C4-2B (cell line): ENCODE measurements at regions not wholly inside any gene's neighbourhood (a gene's known extent, or its start where the extent isn't known, plus 50 kb on each side); places are given as distances from the start of the nearest gene placed in this dataset.

ENCODE experiments used
- ZFX ChIP-seq: fragments of 450-650 bp; IDR thresholded peaks from 2 replicates; pipeline ENCODE4 v1.6.1; 2017
- TF ChIP-seq, protein P1 (sequence below): fragments of 450-650 bp; conservative IDR thresholded peaks from 2 replicates; pipeline ENCODE4 v1.5.1; 2017; ENCODE audit warnings: mild to moderate bottlenecking

DNA sequence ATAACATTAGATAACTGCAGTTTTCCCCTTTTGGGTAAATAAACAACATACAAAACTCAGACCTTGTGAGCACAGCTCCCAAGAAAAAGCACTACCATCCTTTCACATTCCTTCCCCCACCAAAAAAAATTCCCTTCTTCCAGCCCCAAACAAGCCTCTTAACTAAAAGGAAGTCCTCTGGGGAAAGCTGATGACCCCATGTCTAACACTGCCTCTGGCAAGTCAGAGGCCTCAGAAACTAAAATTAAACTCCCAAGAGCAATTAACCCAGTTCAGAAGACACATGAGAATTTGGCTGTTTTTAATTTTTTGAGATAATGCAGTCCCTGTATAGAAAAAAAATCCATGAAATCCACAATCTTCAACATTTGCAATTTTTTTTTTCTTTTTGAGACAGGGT is 127.7 kb downstream of the SPTSSA start:
- TF ChIP-seq, protein P1, sequence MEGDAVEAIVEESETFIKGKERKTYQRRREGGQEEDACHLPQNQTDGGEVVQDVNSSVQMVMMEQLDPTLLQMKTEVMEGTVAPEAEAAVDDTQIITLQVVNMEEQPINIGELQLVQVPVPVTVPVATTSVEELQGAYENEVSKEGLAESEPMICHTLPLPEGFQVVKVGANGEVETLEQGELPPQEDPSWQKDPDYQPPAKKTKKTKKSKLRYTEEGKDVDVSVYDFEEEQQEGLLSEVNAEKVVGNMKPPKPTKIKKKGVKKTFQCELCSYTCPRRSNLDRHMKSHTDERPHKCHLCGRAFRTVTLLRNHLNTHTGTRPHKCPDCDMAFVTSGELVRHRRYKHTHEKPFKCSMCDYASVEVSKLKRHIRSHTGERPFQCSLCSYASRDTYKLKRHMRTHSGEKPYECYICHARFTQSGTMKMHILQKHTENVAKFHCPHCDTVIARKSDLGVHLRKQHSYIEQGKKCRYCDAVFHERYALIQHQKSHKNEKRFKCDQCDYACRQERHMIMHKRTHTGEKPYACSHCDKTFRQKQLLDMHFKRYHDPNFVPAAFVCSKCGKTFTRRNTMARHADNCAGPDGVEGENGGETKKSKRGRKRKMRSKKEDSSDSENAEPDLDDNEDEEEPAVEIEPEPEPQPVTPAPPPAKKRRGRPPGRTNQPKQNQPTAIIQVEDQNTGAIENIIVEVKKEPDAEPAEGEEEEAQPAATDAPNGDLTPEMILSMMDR = no peak
- TF ChIP-seq ZFX = no peak
